TTC549 (cell line): ENCODE measurements at regions not wholly inside any gene's neighbourhood (a gene's known extent, or its start where the extent isn't known, plus 50 kb on each side); places are given as distances from the start of the nearest gene placed in this dataset.

Experiments
- FAIRE-seq: peaks from 2 replicates; lab custom pipeline; 2012; peaks lifted over from hg19 to GRCh38; lab: Jason Lieb, UNC

- FAIRE-seq: no peak
These were observed 289.4 kb upstream of the SASH1 start for GRCh38 chr6:148053209-148053608.

- no peak for FAIRE-seq
These were observed 288.8 kb upstream of the SASH1 start for GRCh38 chr6:148053796-148054195.

GRCh38 chr6:148054219-148054618 lies 288.4 kb upstream of the SASH1 start:
- FAIRE-seq: no peak

GRCh38 chr6:148055419-148055818 lies 287.2 kb upstream of the SASH1 start:
- FAIRE-seq: no peak

- FAIRE-seq: no peak
These were observed 282.8 kb upstream of the SASH1 start for GRCh38 chr6:148059869-148060268.

GRCh38 chr6:148064406-148065134 lies 278.1 kb upstream of the SASH1 start:
- FAIRE-seq: no peak

- no peak for FAIRE-seq
These were observed 274.1 kb upstream of the SASH1 start for GRCh38 chr6:148068437-148069061.

- no peak for FAIRE-seq
These were observed 273.4 kb upstream of the SASH1 start for GRCh38 chr6:148069256-148069655.

GRCh38 chr6:148074291-148074690 lies 268.3 kb upstream of the SASH1 start:
- no peak for FAIRE-seq

GRCh38 chr6:148074738-148075137 lies 267.9 kb upstream of the SASH1 start:
- FAIRE-seq: no peak

- FAIRE-seq: no peak
These were observed 267.3 kb upstream of the SASH1 start for GRCh38 chr6:148075352-148075751.

GRCh38 chr6:148076051-148076450 lies 266.6 kb upstream of the SASH1 start:
- FAIRE-seq: no peak

GRCh38 chr6:148080315-148080714 lies 262.3 kb upstream of the SASH1 start:
- no peak for FAIRE-seq

- no peak for FAIRE-seq
These were observed 261.6 kb upstream of the SASH1 start for GRCh38 chr6:148081076-148081475.

GRCh38 chr6:148082044-148082443 lies 260.6 kb upstream of the SASH1 start:
- FAIRE-seq: no peak

GRCh38 chr6:148082696-148083095 lies 259.9 kb upstream of the SASH1 start:
- FAIRE-seq: no peak

GRCh38 chr6:148085631-148086331 lies 256.9 kb upstream of the SASH1 start:
- FAIRE-seq: no peak

- FAIRE-seq: no peak
These were observed 256.3 kb upstream of the SASH1 start for GRCh38 chr6:148086386-148086785.

GRCh38 chr6:148086843-148087242 lies 255.8 kb upstream of the SASH1 start:
- FAIRE-seq: no peak

GRCh38 chr6:148087659-148088058 lies 255.0 kb upstream of the SASH1 start:
- FAIRE-seq: no peak

GRCh38 chr6:148090326-148090725 lies 252.3 kb upstream of the SASH1 start:
- FAIRE-seq: no peak

GRCh38 chr6:148091394-148091793 lies 251.2 kb upstream of the SASH1 start:
- FAIRE-seq: no peak

GRCh38 chr6:148103436-148103835 lies 239.2 kb upstream of the SASH1 start:
- no peak for FAIRE-seq

- no peak for FAIRE-seq
These were observed 238.5 kb upstream of the SASH1 start for GRCh38 chr6:148104131-148104530.
